HEK293 (cell line): ENCODE measurements at regions not wholly inside any gene's neighbourhood (a gene's known extent, or its start where the extent isn't known, plus 50 kb on each side); places are given as distances from the start of the nearest gene placed in this dataset.

Experiments
- CTCF ChIA-PET: fragments of 350-600 bp; formaldehyde crosslinking; extraction: SDS; loops from one replicate; lab custom pipeline; 2021; ENCODE audit warnings: antibody characterized with exemption; lab: Yijun Ruan, JAX
- POLR2A ChIA-PET: fragments of 300-600 bp; formaldehyde crosslinking; extraction: SDS; loops from one replicate; lab custom pipeline; 2020; ENCODE audit warnings: antibody characterized with exemption, inconsistent platforms; lab: Yijun Ruan, JAX
- H3K27ac ChIP-seq: fragments of 200-500 bp; sonication (Bioruptor generic); 2 replicates; pipeline ENCODE4 v1.5.1; 2014; ENCODE audit warnings: low read depth, low read length, control low read depth, inconsistent platforms; ENCODE audit errors: extremely low read depth
- H3K36me3 ChIP-seq, 2 experiments: fragments of 200-500 bp in 1 of 2; sonication (Bioruptor generic) in 1 of 2; 1 replicate in 1 of 2; 2 replicates in 1 of 2; pipeline ENCODE4 v1.5.1; 2014 to 2017; ENCODE audit warnings: inconsistent platforms in 2 of 2, low read length in 2 of 2; ENCODE audit not compliant: control insufficient read depth in 2 of 2, insufficient read depth in 1 of 2
- H3K4me1 ChIP-seq: fragments of 200-500 bp; sonication (Bioruptor generic); 2 replicates; pipeline ENCODE4 v1.5.1; 2014; ENCODE audit warnings: mild to moderate bottlenecking, low read length, inconsistent platforms; ENCODE audit not compliant: control insufficient read depth, insufficient read depth
- H3K4me3 ChIP-seq: 2 replicates; pipeline ENCODE4 v1.5.1; 2011; ENCODE audit warnings: low read depth, mild to moderate bottlenecking, control low read depth, low read length, moderate library complexity
- H3K9me3 ChIP-seq: fragments of 200-500 bp; sonication (Bioruptor generic); 2 replicates; pipeline ENCODE4 v1.5.1; 2014; ENCODE audit warnings: low read depth, low read length, inconsistent platforms; ENCODE audit not compliant: control insufficient read depth, insufficient read depth
- HOXD13 ChIP-seq: sonication (generic); formaldehyde crosslinking; IDR thresholded peaks from 2 replicates; pipeline ENCODE4 v1.8.0; 2022; ENCODE audit warnings: missing genetic modification reagents, borderline replicate concordance
- KLF1 ChIP-seq: fragments of 450-650 bp; formaldehyde crosslinking; IDR thresholded peaks from 2 replicates; pipeline ENCODE4 v1.5.1; 2016; ENCODE audit warnings: missing biosample characterization, missing genetic modification characterization
- KLF10 ChIP-seq: fragments of 450-650 bp; IDR thresholded peaks from 2 replicates; pipeline ENCODE4 v1.5.1; 2018; ENCODE audit warnings: missing biosample characterization, mild to moderate bottlenecking, missing genetic modification characterization
- OVOL3 ChIP-seq: fragments of 450-650 bp; formaldehyde crosslinking; IDR thresholded peaks from 2 replicates; pipeline ENCODE4 v1.5.1; 2016; ENCODE audit warnings: missing biosample characterization, missing genetic modification characterization
- SETDB1 ChIP-seq: IDR thresholded peaks from one replicate; pipeline ENCODE4 v1.6.1; 2017; ENCODE audit warnings: mild to moderate bottlenecking, low read length, moderate library complexity, mixed read lengths; ENCODE audit not compliant: insufficient read length
- SP7 ChIP-seq: fragments of 450-650 bp; formaldehyde crosslinking; IDR thresholded peaks from 2 replicates; pipeline ENCODE4 v1.5.1; 2016; ENCODE audit warnings: missing biosample characterization, missing genetic modification characterization
- WT1 ChIP-seq: fragments of 450-650 bp; formaldehyde crosslinking; IDR thresholded peaks from 2 replicates; pipeline ENCODE4 v1.5.1; 2016; ENCODE audit warnings: missing biosample characterization, missing genetic modification characterization
- ZBTB8A ChIP-seq: fragments of 450-650 bp; formaldehyde crosslinking; IDR thresholded peaks from 2 replicates; pipeline ENCODE4 v1.5.1; 2016; ENCODE audit warnings: missing biosample characterization, missing genetic modification characterization
- ZNF274 ChIP-seq, 2 experiments: fragments of 200-500 bp in 1 of 2; fragments of 450-650 bp in 1 of 2; sonication (Bioruptor generic) in 1 of 2; formaldehyde crosslinking in 1 of 2; IDR thresholded peaks; 2 replicates each; pipeline versions ENCODE4 v1.5.1 to v1.6.1; 2014 to 2016; ENCODE audit warnings: borderline replicate concordance in 1 of 2, inconsistent platforms in 1 of 2, low read length in 1 of 2, missing biosample characterization in 1 of 2, missing genetic modification characterization in 1 of 2
- ZNF335 ChIP-seq: fragments of 450-650 bp; formaldehyde crosslinking; conservative IDR thresholded peaks from 2 replicates; pipeline ENCODE4 v1.5.1; 2016; ENCODE audit warnings: missing biosample characterization, missing genetic modification characterization
- ZNF416 ChIP-seq: fragments of 450-650 bp; formaldehyde crosslinking; IDR thresholded peaks from 2 replicates; pipeline ENCODE4 v1.5.1; 2016; ENCODE audit warnings: missing biosample characterization, missing genetic modification characterization
- ZNF433 ChIP-seq: fragments of 450-650 bp; formaldehyde crosslinking; IDR thresholded peaks from 2 replicates; pipeline ENCODE4 v1.5.1; 2016; ENCODE audit warnings: missing biosample characterization, missing genetic modification characterization, low read depth
- ZNF48 ChIP-seq: fragments of 450-650 bp; formaldehyde crosslinking; IDR thresholded peaks from 2 replicates; pipeline ENCODE4 v1.5.1; 2016; ENCODE audit warnings: missing biosample characterization, missing genetic modification characterization
- ZNF488 ChIP-seq: fragments of 450-650 bp; formaldehyde crosslinking; IDR thresholded peaks from 2 replicates; pipeline ENCODE4 v1.5.1; 2016; ENCODE audit warnings: missing biosample characterization, missing genetic modification characterization
- ZNF513 ChIP-seq: fragments of 450-650 bp; IDR thresholded peaks from 2 replicates; pipeline ENCODE4 v1.5.1; 2018; ENCODE audit warnings: missing biosample characterization, missing genetic modification characterization
- ZNF530 ChIP-seq: fragments of 450-650 bp; formaldehyde crosslinking; IDR thresholded peaks from 2 replicates; pipeline ENCODE4 v1.5.1; 2016; ENCODE audit warnings: low read depth, missing biosample characterization, missing genetic modification characterization
- ZNF560 ChIP-seq: fragments of 450-650 bp; formaldehyde crosslinking; IDR thresholded peaks from 2 replicates; pipeline ENCODE4 v1.5.1; 2017; ENCODE audit warnings: missing biosample characterization, missing genetic modification characterization, borderline replicate concordance
- ZSCAN18 ChIP-seq: fragments of 450-650 bp; formaldehyde crosslinking; IDR thresholded peaks from 2 replicates; pipeline ENCODE4 v1.5.1; 2016; ENCODE audit warnings: missing biosample characterization, missing genetic modification characterization
- TF ChIP-seq, protein P1 (sequence below): fragments of 450-650 bp; formaldehyde crosslinking; IDR thresholded peaks from 2 replicates; pipeline ENCODE4 v1.5.1; 2016; ENCODE audit warnings: missing biosample characterization, missing genetic modification characterization
- TF ChIP-seq, protein P2 (sequence below): fragments of 450-650 bp; formaldehyde crosslinking; IDR thresholded peaks from 2 replicates; pipeline ENCODE4 v1.5.1; 2017; ENCODE audit warnings: missing biosample characterization, missing genetic modification characterization
- TF ChIP-seq, protein P3 (sequence below): fragments of 450-650 bp; formaldehyde crosslinking; IDR thresholded peaks from 2 replicates; pipeline ENCODE4 v1.5.1; 2016; ENCODE audit warnings: missing biosample characterization, missing genetic modification characterization, low read depth
- TF ChIP-seq, protein P4 (sequence below): fragments of 450-650 bp; formaldehyde crosslinking; IDR thresholded peaks from 2 replicates; pipeline ENCODE4 v1.5.1; 2017; ENCODE audit warnings: missing biosample characterization, missing genetic modification characterization

- no peaks in the 10 kb centered on the region for H3K9me3 ChIP-seq
- H3K4me3 ChIP-seq, result no peak overlapping the region
- TF ChIP-seq HOXD13 (peak; percentile 55; the same call in 1 of the 2 replicates), KLF1 (tag by site-specific recombination) (no peak)
- POLR2A ChIA-PET, result no interaction called here
- no peak overlapping the region for H3K27ac ChIP-seq
- no peaks in the 10 kb centered on the region for H3K4me1 ChIP-seq
- no peaks in the 10 kb centered on the region for H3K36me3 ChIP-seq
- CTCF ChIA-PET, result interaction anchor here (0.6 kb wide), 1 partner anchor 60 kb away, joined by 3 read pairs; no protein-coding TSS in a partner anchor
These were observed 374.7 kb downstream of the TCERG1L start for GRCh38 chr10:130936851-130937250.

DNA sequence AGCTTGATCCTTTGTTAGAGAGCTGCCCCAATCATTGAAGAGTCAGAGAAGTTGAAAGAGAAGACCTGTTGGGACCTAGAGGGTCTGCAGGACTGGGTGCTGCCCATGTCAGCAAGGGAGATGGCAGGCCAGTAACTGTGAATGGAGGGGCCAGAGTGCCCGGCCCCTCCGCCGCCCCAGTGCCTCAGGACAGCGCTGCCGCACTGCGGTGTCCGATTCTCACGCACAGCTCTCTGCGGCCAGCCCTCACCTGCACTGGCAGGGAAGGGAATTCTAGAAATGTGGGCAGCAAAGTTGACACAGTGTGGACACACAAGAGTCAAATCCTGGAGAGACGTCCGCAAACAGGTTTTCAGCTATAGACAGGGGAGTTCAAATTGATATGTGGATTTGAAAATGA, 373.5 kb downstream of the TCERG1L start:
- Histone ChIP-seq H3K4me1 (no peaks in the 10 kb centered on the region), H3K36me3 (no peaks in the 10 kb centered on the region), H3K4me3 (no peak overlapping the region), H3K27ac (no peak overlapping the region), H3K9me3 (no peaks in the 10 kb centered on the region)
- CTCF ChIA-PET, result no interaction called here
- POLR2A ChIA-PET, result no interaction called here
- TF ChIP-seq WT1 (no peak), ZBTB8A (tag by site-specific recombination) (no peak), ZNF560 (no peak), ZNF335 (no peak), ZNF488 (tag by site-specific recombination) (no peak), ZNF513 (tag by site-specific recombination) (no peak), SETDB1 (no peak), SP7 (tag by site-specific recombination) (no peak), KLF10 (no peak), ZSCAN18 (tag by site-specific recombination) (no peak), ZNF416 (no peak), ZNF48 (tag by site-specific recombination) (no peak), ZNF530 (tag by site-specific recombination) (no peak), ZNF433 (tag by site-specific recombination) (no peak), OVOL3 (no peak), ZNF274 (IDR thresholded peaks at IDR 0.05; ENCODE audit: low read length) (no peak), ZNF274 (tag by site-specific recombination; IDR thresholded peaks at IDR 0.05; ENCODE audit: borderline replicate concordance) (no peak)
- TF ChIP-seq, protein P1, sequence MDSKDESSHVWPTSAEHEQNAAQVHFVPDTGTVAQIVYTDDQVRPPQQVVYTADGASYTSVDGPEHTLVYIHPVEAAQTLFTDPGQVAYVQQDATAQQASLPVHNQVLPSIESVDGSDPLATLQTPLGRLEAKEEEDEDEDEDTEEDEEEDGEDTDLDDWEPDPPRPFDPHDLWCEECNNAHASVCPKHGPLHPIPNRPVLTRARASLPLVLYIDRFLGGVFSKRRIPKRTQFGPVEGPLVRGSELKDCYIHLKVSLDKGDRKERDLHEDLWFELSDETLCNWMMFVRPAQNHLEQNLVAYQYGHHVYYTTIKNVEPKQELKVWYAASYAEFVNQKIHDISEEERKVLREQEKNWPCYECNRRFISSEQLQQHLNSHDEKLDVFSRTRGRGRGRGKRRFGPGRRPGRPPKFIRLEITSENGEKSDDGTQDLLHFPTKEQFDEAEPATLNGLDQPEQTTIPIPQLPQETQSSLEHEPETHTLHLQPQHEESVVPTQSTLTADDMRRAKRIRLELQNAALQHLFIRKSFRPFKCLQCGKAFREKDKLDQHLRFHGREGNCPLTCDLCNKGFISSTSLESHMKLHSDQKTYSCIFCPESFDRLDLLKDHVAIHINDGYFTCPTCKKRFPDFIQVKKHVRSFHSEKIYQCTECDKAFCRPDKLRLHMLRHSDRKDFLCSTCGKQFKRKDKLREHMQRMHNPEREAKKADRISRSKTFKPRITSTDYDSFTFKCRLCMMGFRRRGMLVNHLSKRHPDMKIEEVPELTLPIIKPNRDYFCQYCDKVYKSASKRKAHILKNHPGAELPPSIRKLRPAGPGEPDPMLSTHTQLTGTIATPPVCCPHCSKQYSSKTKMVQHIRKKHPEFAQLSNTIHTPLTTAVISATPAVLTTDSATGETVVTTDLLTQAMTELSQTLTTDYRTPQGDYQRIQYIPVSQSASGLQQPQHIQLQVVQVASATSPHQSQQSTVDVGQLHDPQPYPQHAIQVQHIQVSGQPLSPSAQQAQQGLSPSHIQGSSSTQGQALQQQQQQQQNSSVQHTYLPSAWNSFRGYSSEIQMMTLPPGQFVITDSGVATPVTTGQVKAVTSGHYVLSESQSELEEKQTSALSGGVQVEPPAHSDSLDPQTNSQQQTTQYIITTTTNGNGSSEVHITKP, result no peak
- TF ChIP-seq, protein P2, sequence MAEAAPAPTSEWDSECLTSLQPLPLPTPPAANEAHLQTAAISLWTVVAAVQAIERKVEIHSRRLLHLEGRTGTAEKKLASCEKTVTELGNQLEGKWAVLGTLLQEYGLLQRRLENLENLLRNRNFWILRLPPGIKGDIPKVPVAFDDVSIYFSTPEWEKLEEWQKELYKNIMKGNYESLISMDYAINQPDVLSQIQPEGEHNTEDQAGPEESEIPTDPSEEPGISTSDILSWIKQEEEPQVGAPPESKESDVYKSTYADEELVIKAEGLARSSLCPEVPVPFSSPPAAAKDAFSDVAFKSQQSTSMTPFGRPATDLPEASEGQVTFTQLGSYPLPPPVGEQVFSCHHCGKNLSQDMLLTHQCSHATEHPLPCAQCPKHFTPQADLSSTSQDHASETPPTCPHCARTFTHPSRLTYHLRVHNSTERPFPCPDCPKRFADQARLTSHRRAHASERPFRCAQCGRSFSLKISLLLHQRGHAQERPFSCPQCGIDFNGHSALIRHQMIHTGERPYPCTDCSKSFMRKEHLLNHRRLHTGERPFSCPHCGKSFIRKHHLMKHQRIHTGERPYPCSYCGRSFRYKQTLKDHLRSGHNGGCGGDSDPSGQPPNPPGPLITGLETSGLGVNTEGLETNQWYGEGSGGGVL, result no peak
- TF ChIP-seq, protein P3, sequence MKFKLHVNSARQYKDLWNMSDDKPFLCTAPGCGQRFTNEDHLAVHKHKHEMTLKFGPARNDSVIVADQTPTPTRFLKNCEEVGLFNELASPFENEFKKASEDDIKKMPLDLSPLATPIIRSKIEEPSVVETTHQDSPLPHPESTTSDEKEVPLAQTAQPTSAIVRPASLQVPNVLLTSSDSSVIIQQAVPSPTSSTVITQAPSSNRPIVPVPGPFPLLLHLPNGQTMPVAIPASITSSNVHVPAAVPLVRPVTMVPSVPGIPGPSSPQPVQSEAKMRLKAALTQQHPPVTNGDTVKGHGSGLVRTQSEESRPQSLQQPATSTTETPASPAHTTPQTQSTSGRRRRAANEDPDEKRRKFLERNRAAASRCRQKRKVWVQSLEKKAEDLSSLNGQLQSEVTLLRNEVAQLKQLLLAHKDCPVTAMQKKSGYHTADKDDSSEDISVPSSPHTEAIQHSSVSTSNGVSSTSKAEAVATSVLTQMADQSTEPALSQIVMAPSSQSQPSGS, result no peak
- TF ChIP-seq, protein P4, sequence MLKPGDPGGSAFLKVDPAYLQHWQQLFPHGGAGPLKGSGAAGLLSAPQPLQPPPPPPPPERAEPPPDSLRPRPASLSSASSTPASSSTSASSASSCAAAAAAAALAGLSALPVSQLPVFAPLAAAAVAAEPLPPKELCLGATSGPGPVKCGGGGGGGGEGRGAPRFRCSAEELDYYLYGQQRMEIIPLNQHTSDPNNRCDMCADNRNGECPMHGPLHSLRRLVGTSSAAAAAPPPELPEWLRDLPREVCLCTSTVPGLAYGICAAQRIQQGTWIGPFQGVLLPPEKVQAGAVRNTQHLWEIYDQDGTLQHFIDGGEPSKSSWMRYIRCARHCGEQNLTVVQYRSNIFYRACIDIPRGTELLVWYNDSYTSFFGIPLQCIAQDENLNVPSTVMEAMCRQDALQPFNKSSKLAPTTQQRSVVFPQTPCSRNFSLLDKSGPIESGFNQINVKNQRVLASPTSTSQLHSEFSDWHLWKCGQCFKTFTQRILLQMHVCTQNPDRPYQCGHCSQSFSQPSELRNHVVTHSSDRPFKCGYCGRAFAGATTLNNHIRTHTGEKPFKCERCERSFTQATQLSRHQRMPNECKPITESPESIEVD (tag by site-specific recombination), result no peak
